ENCODE measurements at regions not wholly inside any gene's neighbourhood (a gene's known extent, or its start where the extent isn't known, plus 50 kb on each side); places are given as distances from the start of the nearest gene placed in this dataset.
A peak's percentile ranks its signal among the peaks of the same experiment; 100 is the strongest.

GRCh38 chr18:76567835-76568445, 72.9 kb upstream of the ZNF516 start:
- DNase-seq = no peak

- DNase-seq = no peak
Measured at GRCh38 chr18:76566987-76567386, 71.9 kb upstream of the ZNF516 start.

- no peak for DNase-seq
Measured at GRCh38 chr18:76565238-76566173, 70.5 kb upstream of the ZNF516 start.

- DNase-seq = no peak
Measured at GRCh38 chr18:76564655-76565237, 69.7 kb upstream of the ZNF516 start.

GRCh38 chr18:76564117-76564516, 69.1 kb upstream of the ZNF516 start:
- no peak for DNase-seq

- DNase-seq = no peak
Measured at GRCh38 chr18:76562286-76563122, 67.5 kb upstream of the ZNF516 start.

GRCh38 chr18:76558881-76559667, 64.0 kb upstream of the ZNF516 start:
- DNase-seq = peak; percentile 94

GRCh38 chr18:76557026-76557575, 62.1 kb upstream of the ZNF516 start:
- DNase-seq = no peak

- peak; percentile 70 for DNase-seq
Measured at GRCh38 chr18:76554547-76555222, 59.6 kb upstream of the ZNF516 start.

GRCh38 chr18:76553715-76554546, 58.9 kb upstream of the ZNF516 start:
- no peak for DNase-seq

- DNase-seq = no peak
Measured at GRCh38 chr18:76548541-76548940, 53.5 kb upstream of the ZNF516 start.

- DNase-seq = no peak
Measured at GRCh38 chr18:76547296-76547695, 52.3 kb upstream of the ZNF516 start.

GRCh38 chr18:76546436-76546835, 51.4 kb upstream of the ZNF516 start:
- no peak for DNase-seq

GRCh38 chr18:76546088-76546435, 51.0 kb upstream of the ZNF516 start:
- DNase-seq = no peak

- no peak for DNase-seq
Measured at GRCh38 chr18:76545433-76546087, 50.5 kb upstream of the ZNF516 start.

GRCh38 chr18:76544511-76545345, 49.7 kb upstream of the ZNF516 start:
- DNase-seq = peak; percentile 67
